NCI-H2081 (cell line): ENCODE measurements at regions not wholly inside any gene's neighbourhood (a gene's known extent, or its start where the extent isn't known, plus 50 kb on each side); places are given as distances from the start of the nearest gene placed in this dataset.

Experiments
- DNase-seq, 2 experiments: peaks; one replicate each; lab custom pipeline; 2025; lab: John Stamatoyannopoulos, UW

DNA sequence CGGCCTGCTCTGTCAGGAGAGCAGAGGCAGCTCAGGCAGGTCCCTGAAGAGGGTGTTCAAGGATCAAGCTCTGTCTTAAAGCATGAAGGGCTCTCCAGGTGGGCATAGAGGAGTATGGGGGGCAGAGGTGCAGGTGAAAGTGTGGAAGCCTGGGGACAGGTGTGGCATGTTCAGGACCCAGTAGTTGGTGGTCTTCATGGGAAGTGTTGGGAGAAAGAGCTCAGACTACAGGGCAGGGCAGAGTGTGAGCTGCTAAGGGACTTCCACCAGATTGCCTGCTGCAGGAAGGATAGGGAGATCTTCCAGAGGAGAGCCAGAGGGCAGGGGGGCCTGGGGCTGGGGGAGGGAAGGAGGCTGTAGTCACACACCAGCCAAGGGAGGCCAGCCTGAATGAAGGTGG lies 156.5 kb upstream of the GDF10 start:
- DNase-seq, result no peak

DNA sequence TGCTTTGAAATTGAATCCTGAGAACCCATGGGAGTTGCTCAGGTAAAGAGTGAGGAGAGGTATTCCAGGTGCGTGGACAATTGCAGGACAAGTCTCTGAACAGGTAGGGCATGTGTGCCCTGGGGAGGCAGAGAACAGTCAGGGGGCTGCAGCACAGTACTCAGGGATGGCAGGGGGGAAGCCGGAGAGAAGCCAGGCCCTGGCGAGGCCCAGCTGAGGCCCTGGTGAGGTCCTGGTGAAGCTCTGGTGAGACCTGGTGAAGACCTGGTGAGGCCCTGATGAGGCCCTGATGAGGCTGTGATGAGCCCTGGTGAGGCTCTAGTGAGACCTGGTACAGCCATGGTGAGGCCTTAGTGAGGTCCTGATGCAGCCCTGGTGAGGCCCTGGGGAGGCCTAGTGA lies 155.5 kb upstream of the GDF10 start:
- DNase-seq, result no peak

DNA sequence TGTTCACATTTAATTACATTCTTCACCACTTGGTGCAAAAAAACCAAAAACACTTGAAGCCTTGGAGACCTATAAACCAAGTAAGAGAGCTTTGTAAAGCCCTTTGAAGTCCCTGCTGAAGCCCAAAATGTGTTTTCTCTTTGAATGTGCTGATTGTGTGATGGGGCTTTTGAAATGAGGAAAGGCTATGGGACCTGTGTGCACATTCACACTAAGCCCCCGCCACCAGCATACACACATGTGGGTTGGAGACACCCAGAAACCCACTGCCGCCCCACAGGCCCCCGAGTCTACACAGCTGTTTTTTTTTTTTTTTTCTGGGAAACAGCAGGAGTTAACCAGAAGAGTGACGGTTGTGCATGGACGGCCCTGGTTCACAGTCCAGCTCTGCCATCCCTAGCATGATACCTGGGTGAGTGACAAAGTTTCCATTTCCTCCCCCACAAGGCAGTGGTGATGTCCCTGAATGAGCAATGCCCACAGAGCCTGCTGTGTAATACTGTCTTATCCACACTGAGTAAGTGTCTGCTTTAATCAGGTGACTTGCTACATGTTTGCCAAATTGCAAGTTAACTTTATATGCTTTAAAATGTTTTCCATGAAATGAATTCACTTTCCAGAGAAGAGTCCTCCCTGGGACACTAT lies 154.6 kb upstream of the GDF10 start:
- no peak for DNase-seq

DNA sequence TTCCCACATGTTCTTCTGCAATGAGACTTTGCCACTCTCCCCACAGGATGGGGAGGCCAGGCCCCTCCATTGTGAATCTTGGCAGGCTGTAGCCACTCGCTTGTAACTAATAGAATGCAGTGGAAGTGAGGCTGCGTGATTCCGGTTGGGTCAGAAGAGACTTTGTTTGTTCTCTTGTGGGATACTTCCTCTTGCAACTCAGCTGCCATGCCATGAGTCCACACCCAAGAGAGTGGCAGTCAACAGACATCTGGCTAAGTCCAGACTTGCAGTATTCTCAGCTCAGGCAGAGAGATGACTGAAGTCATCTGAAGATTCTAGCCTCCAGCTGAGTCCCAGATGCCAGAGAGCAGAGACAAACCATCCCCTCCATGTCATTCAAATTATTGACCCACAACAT lies 153.4 kb upstream of the GDF10 start:
- no peak for DNase-seq

DNA sequence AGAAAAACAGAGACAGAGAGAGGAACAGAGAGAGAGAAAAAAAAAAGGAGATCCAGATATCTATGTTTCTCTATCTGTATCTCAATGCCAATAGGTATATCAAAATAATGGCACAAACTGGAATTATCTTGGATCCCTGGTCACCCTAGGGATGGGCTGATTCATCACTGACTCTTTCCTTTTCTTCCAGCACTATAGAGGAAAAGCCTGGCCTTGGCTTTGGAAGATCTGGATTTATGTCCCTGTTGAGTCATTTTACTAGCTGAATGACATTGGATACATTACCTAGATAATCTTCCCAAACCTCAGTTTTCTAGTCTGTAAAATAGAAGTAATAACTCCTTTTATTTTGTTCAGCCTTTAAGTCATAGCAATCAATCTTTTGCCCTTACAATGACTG lies 152.8 kb upstream of the GDF10 start:
- DNase-seq, result no peak

DNA sequence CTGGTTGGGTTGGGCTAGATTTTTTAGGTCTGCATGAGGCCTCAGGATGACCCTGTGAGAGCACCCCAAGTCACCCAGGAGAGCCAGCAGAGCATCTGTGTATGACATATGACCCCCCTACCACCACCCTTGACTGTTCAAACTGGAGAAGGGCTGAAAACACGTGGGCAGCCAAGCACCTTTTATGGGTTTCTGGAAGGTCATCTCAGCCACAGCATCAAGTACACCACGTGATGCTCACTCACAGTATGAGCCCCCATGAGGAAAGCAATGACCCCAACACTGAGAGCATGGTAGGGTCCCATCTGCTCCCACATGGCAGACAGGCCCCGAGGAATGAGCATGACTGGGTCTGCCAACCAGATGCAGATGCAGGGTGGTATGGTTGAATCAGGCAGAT lies 149.4 kb upstream of the GDF10 start:
- DNase-seq, result no peak

DNA sequence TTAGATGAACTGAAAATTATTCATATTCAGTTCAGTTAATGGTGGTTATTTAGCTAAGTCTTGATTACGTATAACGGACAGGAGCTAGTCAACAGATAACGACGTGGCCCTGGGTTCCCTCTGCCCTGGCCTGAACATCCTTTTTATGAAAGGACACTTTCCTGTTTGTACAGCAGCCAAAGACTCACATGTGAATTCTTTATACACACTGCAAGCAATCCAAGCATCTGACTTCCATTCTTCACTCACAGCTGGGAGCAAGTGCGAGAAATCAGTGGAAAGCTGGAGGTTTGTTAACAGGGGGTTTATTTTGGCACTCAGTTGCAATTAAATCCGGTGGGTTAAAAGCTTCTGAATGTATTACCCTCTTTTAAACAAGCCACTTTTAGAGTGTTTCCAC lies 148.1 kb upstream of the GDF10 start:
- DNase-seq, result peak in 1 of 2 experiments; percentile 2

DNA sequence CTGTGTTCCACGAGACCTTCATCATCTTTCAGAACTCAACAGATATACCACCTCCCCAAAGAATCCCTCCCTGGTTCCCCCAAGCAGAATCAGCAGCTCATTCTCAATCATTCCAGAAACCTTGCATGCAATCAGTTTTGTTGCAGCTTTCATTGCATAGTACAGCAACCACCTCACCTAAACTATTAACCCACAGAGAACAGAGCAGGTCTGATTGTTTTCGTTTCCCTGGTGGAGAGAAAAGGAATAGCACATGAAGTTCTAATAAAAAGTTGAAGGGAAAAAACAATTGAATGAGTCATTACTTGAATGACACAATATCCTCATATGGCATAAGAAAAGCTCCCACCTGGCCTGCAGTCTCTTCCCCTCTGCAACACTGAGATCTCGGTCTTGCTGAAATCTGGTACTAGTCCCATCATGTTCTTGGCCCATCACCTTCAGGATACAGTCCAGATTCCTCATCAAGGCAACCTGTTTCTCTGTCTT lies 147.1 kb upstream of the GDF10 start:
- no peak for DNase-seq

DNA sequence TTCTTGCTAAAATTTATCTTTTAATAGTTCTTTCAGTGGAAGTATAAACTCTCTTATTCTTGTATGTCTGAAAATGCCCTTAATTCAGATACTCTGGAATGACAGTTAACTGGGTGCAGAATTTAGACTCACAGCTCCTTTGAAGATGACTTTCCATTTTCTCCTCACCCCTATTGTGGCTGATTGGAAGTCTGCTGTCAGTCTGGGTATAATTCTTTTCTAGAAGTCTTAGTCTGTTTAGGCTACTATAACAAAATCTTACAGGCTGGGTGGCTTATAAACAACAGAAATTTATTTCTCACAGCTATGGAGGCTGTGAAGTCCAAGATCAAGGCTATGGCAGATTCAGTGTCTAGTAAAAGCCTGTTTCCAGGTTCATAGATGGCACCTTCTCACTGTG lies 145.2 kb upstream of the GDF10 start:
- DNase-seq, result no peak

DNA sequence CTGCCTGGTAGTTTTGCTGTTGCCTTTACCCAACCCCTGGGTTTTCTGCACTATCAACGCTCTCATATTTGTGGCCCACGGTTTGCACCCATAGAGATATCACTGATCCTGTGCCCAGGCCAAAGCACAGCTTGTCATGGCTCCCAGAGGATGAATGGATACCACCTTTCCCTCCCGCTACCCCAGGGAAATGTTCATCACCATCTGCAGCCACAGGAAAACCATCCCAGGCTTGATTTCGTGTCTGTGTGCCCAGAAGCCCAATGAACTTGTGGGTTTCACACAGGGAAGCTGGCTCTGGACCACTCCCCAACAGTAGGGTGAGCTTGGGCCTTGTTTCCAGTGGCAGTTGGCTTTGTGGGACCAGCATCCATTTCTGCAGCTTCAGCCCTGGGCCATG lies 143.1 kb upstream of the GDF10 start:
- no peak for DNase-seq

DNA sequence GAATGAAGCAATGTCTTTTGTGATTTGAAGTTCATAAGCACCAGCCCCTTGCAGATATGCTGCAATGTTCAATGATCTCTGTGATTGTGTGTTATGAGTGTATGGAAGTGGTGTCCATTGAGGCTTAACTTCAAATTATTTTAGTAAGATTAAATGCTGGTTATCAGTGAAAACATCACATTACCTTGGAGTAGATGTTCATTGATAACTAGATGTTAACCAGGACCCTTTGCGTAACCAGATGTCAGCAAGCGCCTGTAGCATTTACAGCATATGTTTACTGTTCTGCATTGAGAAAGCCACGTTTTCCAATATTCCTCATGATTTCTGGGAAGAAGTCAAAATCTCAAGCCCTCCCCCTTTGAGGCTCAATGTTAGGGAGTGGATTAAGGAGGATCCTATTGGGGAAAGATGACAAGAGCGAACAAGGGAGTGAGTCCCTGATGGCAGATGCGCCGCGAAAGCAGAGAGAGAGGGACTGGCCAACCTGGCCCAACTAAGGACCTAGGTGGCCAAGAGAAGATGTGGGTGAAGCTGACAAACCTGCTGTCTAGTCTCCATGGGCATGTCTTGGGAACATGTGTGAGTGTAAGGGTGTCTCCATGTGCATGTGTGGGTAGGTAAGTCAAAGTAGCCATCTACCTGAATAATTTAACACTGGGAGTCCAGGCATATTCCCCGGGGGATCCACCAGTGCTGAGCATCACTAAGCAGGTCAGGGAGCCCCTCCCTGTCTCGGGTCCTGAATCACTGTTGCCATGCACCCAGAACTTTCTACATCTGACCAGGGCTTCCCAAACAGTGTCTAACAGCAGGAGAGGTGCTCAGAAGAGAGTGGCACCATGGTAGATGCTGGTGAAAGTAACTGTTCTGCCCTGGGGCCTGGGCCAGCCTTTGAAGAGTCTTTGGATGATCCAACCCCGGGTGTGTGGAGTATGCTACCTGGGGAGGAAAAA lies 141.6 kb upstream of the GDF10 start:
- no peak for DNase-seq

DNA sequence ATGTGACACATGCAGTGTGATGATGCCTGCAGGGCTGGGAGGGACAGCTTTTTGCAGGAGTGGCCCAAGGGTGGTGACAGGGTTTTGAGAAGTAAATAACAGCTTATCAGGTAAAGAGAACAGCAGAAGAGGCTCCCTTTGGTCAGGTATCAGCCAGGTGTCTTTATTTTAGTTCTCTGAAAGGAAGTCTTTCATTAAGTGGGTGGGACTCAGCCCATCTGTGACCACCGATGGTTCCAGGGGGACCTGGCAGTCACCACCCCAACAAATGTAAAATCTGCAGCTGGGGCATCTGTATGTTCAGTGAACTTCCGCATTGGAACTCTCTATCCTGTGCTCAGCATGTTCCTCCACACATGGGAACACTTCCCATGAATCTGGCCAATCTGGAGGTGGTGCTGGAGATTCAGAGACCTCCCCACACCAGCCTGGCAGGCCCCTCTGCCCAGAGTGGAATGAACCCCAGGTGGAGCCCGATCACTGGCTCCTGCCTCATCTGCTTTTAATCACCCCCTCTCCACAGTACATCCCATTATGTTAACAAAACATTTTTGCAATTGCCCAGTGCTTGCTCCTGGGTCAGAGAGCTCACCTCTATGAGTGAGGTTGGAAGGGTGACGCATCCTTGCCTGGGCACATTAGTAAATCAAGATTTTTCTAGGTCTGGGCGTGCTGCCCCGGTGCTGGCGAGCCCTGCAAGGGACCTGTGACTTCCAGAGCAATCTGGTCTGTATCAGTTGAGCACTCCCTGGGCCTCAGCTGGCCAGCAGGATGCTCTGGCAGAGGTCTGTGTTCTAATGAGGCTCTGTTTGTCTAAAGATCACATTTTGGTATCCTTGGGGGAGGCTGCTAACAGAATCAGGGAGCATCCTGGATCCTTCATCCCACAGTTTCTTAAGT lies 140.4 kb upstream of the GDF10 start:
- no peak for DNase-seq

DNA sequence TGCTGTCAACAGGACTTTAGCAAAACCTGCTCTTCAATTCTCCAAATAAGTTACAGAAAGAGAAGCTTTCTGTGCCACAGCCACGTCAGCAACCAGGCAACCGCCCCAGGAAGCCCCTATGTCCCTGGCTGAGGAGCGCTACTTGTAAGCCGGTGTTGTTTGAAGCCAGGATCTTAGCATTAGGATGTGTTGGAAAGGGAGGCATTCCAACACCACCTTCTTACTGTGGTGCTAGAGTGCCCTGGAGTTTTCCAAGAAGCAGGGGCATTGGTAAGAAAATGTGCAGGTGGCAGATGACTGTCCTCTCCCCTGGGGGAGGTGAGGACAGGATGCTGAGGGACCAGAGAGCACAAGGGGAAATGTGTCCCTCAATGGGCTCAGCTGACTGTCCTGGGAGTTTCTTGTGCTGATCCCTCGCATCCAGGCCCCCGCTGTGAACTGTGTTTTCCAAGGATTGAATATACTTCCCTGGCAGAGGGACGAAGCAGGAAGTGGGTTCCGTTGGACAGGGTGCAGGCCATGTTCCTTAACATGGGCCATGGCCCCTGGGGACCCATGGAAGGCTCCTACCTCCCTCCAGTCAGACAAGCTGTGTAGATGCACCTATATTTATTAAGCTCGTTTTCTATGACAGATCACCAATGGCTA lies 139.6 kb upstream of the GDF10 start:
- no peak for DNase-seq

DNA sequence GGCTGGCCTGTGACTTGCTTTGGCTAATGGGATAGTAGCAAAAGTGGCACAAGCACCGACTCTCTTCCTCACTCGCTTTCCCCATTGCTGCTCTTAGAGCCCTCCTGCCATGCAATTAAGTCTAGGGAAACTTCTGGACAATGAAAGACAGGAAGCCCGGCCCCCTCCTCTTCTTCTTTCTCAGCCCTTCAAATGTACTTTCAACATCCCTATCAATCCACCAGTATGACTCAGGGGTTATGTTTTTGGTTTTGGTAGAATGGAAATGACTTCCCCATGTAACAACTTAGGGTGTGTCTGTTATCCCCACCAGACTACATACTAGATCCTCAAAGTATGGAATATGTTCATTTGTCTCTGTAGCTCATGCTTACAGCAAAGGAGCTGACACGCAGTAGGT lies 139.0 kb upstream of the GDF10 start:
- no peak for DNase-seq

DNA sequence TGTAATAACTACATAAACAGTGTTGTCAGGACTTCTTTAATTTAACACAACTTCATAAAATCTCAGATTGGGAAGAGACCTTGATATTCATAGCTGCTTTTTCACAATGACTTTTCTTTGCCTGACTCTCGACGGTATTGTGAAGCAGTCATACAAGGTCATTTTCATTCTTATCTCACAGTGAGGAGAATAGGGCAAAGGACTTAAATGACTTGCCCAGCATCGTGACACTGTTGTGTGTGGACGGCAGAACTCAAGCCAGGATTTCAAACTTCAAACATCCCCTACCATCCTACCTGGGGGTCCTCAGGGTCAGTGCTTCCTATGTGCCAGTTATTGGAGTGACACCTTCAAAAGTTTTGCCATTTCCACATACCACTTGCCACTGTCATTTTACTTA lies 138.5 kb upstream of the GDF10 start:
- DNase-seq, result no peak

DNA sequence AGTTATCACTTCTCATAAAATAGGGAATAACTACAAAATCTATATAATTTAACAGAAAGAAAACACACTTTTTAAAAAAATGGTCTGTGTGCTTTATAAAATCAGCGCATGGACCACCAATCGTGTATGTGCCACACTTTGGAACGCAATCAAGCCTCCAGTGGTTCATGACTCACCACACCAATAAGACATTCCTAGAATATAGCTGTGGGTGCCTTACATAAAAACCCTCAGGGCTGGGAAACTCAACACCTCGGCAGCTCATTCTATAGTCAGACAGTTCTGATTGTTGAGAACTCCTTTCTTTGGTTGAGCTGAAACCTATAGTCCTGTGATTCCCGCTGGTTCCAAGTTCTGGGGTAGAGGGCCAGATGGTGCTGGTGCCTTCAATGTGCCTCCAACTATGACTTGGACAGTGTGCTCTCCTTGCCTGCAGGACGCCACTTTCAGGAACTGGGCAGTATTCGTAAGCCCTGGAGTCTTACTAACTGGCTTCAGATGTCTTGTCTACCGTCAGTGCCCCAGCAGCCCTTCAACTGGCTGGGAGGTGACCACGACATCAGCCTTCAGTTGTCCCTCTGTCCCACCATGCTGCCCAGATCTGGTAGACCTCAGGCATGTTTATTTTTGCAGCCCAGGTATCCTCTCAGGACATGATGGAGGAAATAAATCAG lies 135.7 kb upstream of the GDF10 start:
- no peak for DNase-seq

DNA sequence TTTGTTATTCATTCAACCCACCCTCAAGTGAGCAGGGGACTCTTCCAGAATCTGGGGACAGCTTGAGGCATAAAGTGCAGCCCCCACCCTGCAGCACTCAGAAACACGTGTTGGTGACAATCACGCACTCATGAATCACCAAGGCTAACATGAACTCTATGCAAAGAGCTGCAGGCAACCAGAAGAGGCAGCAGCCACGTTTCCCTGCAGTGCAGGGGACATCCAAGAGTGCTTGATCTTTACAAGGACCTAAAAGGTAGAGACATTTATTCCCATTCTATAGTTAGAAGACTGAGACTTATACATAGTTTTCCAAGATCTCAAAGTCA lies 135.2 kb upstream of the GDF10 start:
- DNase-seq, result no peak

DNA sequence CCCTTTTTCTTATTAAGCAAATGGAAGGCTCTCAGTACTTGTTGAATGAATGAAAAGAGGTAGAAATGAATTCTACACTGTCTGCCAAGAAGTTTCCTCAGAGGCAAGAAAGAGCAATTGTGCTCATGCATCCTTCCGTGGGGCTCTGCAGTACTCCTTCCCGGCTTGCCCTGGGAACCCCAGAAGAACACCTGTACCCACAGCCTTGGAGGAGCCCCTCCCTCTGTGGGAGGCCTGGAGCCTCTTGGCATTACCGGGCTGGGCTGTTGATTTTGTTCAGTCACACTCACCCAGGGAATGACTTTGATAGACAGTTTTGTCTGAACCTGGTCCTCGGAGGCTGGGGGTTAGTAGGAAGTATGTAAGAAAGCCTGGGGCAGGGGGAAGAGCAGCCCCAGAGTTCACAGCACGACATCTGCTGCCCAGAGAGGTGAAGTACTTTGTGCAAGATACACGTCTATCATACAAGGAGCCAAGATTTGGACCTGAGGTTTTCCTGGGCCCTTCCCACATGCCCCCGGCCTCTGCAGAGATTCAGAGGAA lies 134.8 kb upstream of the GDF10 start:
- no peak for DNase-seq

DNA sequence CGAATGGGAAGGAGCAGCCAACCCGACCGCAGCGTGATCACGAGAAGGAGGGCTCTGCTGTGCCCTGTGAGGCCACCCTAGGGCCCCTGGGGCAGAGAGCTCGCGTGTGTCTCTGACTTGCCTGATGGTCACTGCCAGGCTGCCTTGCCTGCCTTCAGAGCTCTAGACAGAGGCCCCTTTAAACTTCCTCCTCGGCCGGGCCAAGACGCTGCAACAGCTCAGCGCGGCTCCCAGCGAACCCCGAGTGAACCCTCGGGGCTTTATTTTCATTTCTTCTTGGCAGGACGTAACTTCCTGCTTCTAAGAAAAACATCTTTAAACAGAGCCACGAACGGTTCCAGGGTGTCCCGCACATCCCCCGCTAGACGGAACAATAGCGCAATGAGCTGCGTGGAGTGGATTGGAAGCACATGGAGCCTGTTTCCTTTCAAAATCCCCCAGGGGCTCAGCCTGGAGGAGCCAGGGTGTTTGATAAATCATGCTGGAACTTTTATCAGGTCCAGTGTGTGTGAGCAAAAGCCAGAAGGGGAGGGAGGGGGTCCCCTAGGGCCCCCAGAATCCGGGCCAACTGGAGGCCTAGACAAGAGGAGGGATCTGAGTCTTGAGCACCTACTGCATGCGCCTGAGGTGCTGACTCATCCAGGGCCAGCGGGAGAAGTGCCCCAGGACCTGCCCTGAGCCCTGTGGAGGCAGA lies 134.1 kb upstream of the GDF10 start:
- no peak for DNase-seq

DNA sequence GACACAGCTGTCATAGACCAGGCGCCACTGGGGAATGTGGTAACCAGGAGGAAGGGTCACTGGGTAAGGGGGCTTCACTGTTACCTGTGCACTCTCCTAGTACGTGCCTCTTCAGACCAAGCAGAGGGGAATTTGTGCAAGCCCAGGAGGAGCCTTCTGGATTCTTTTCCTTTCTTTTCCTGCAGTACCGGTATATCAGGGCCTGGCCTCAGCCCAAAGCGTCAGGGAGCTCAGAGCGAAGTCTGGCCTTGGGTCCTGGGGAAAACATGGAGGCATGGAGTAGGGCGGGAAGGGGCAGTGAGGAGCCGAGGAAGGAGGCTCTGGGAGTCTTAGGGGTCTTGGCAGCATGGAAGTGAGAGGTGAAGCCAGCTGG lies 133.6 kb upstream of the GDF10 start:
- DNase-seq, result no peak
